Panc1 (cell line): ENCODE measurements at regions not wholly inside any gene's neighbourhood (a gene's known extent, or its start where the extent isn't known, plus 50 kb on each side); places are given as distances from the start of the nearest gene placed in this dataset.

Source experiments
- SIN3A ChIP-seq: IDR thresholded peaks from 2 replicates; pipeline ENCODE4 v1.6.1; 2012; ENCODE audit warnings: low read depth, mild to moderate bottlenecking, low read length, moderate library complexity, borderline replicate concordance; ENCODE audit not compliant: insufficient read depth
- TCF7L2 ChIP-seq: IDR thresholded peaks from 2 replicates; pipeline ENCODE4 v1.6.1; 2011; ENCODE audit warnings: mild to moderate bottlenecking, low read depth, low read length, inconsistent platforms
- TF ChIP-seq, protein P1 (sequence below): fragments of 450-650 bp; IDR thresholded peaks from 2 replicates; pipeline ENCODE4 v1.5.1; 2017; ENCODE audit warnings: mild to moderate bottlenecking

DNA sequence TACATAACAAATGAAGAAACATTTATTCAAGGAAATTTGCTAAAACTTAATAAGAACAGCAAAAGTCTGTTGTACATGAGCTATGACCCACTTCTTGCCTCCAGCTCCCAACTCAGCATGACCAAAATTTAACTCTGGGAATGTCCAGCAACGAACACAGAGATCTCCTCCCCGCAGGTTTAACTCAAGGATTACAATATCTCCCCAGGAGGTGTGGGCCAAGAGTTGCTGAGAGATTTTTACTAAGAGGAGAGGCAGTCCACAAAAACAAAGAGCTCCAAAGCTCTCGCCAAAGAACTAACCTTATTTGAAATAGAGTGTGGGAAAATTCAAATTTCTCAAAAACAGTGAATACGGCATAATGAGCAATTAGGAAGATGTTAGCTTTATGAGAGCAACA, 318.5 kb downstream of the GRB14 start:
- TF ChIP-seq TCF7L2 (no peak), SIN3A (no peak)
- TF ChIP-seq, protein P1, sequence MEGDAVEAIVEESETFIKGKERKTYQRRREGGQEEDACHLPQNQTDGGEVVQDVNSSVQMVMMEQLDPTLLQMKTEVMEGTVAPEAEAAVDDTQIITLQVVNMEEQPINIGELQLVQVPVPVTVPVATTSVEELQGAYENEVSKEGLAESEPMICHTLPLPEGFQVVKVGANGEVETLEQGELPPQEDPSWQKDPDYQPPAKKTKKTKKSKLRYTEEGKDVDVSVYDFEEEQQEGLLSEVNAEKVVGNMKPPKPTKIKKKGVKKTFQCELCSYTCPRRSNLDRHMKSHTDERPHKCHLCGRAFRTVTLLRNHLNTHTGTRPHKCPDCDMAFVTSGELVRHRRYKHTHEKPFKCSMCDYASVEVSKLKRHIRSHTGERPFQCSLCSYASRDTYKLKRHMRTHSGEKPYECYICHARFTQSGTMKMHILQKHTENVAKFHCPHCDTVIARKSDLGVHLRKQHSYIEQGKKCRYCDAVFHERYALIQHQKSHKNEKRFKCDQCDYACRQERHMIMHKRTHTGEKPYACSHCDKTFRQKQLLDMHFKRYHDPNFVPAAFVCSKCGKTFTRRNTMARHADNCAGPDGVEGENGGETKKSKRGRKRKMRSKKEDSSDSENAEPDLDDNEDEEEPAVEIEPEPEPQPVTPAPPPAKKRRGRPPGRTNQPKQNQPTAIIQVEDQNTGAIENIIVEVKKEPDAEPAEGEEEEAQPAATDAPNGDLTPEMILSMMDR: no peak
